ENCODE measurements at regions not wholly inside any gene's neighbourhood (a gene's known extent, or its start where the extent isn't known, plus 50 kb on each side); places are given as distances from the start of the nearest gene placed in this dataset.
"Not testable (repeated sequence)": the region's sequence is repeated elsewhere in the genome, so short reads cannot be mapped to it uniquely, and the experiment has no call there.

DNA sequence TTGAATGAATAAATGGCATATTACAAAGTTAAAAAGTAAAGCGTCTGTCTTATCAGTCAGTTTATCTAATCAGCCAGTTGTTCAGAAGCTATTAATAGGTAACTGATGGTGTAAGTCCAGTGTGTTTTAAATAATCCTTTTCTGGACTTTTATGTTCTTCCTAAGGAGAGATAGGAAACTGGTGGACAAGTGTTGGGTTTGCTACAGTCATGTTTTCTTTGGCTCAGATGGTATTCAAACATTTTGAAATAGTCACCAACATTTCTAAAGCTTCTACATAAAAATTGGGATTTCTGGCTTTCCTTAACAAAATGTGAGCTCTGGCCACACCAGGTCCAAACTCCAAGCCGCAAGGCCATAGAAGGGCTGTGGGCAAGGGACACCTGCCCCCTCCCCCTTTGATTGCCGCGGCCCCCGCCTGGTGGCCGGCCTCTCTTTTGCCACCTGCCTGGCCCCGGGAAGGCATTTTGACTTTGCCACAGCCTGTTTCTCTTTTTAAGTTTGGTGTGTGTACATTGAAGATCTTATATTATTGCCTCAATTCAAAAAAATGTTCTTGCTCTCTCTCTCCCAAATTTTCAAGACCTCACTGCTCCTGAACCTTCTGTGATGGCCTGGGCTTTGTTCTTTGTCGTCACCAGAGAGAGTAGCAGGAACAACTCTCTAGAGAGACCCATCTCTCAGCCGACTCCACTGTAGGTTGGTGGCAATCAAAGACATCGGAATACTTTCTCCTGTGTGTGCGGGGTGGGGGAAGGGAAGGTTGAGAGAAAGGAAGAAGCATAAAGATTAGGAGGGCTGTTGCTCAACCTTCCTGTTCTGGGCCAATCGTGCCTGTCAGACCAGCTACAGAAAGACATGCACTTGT, 84.0 kb upstream of the ZNF217 start:
- H3K27ac ChIP-seq (ENCODE audit: low read depth, low read length): peak overlapping the region; percentile 46
- no peak overlapping the region for H3K4me3 ChIP-seq (ENCODE audit: low read depth, low read length)
- H3K36me3 ChIP-seq (ENCODE audit: control insufficient read depth, insufficient read depth, low read length): no peaks in the 10 kb centered on the region
- H3K9ac ChIP-seq (ENCODE audit: low read depth, low read length): no peak overlapping the region
- H3K4me1 ChIP-seq (ENCODE audit: control insufficient read depth, insufficient read depth, low read length): peaks cover 27% of the 10 kb centered on the region
- H3K9me3 ChIP-seq (ENCODE audit: control insufficient read depth, insufficient read depth, low read length): no peaks in the 10 kb centered on the region
- no peaks in the 10 kb centered on the region for H3K27me3 ChIP-seq (ENCODE audit: control insufficient read depth, insufficient read depth, low read length)

DNA sequence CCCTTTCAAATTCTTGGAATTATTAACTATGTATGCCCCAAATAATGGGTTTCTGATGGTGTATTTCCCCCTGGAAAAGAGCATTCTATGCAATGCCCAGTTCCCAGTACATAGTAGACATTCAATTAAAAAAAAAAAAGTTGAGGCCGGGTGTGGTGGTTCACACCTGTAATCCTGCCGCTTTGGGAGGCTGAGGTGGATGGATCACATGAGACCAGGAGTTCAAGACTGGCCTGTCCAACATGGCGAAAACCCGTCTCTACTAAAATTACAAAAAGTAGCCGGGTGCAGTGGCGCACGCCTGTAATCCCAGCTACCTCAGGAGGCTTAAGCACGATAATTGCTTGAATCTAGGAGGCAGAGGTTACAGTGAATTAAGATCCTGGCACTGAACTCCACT, 83.3 kb upstream of the ZNF217 start:
- Histone ChIP-seq H3K4me1 (ENCODE audit: control insufficient read depth, insufficient read depth, low read length) (peaks cover 27% of the 10 kb centered on the region), H3K9me3 (ENCODE audit: control insufficient read depth, insufficient read depth, low read length) (no peaks in the 10 kb centered on the region), H3K36me3 (ENCODE audit: control insufficient read depth, insufficient read depth, low read length) (no peaks in the 10 kb centered on the region), H3K4me3 (ENCODE audit: low read depth, low read length) (no peak overlapping the region), H3K27ac (ENCODE audit: low read depth, low read length) (no peak overlapping the region), H3K27me3 (ENCODE audit: control insufficient read depth, insufficient read depth, low read length) (no peaks in the 10 kb centered on the region), H3K9ac (ENCODE audit: low read depth, low read length) (no peak overlapping the region)

DNA sequence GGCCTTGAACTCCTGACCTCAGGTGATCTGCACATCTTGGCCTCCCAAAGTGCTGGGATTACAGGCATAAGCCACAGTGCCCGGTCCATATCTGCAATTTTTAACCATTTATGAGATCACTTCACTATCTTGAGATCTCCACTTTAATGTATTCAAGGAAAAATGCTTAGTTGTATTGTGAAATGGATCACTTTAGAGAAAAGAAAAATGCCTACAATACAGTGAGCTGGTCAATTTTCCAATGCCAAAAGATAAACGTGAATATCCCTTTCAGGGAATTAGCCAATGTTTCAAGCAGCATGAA, 82.8 kb upstream of the ZNF217 start:
- H3K36me3 ChIP-seq (ENCODE audit: control insufficient read depth, insufficient read depth, low read length): no peaks in the 10 kb centered on the region

DNA sequence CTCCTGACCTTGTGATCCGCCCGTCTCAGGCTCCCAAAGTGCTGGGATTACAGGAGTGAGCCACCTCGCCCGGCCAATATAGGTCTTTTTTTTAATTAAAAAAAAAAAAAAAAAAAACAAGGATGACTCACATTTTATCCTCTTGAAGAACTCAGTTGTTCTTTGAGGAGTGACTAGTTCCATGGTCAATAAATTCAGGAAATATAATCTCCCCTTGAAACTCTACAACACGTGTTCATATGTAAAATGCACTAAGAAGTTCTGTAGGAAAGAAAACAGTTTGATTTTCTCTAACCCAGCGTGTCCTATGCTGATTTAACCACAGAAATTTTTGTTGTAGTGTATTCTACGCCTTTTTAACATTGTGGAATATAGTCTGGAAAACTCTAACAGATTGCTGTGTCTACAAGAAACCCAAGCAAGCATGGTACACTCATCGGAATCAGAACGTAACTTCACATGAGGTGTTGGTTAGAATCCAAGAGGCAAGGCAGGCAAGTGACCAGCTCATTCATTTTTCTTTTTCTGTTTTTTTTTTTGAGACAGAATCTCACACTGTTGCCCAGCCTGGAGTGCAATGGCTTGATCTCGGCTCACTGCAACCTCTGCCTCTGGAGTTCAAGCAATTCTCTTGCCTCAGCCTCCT, 79.0 kb upstream of the ZNF217 start:
- peaks cover under 1% of the 10 kb centered on the region; the same call in 1 of the 2 replicates for H3K4me1 ChIP-seq (ENCODE audit: control insufficient read depth, insufficient read depth, low read length)
- H3K27me3 ChIP-seq (ENCODE audit: control insufficient read depth, insufficient read depth, low read length): no peaks in the 10 kb centered on the region
- H3K4me3 ChIP-seq (ENCODE audit: low read depth, low read length): no peak overlapping the region
- H3K9ac ChIP-seq (ENCODE audit: low read depth, low read length): no peak overlapping the region
- no peak overlapping the region for H3K27ac ChIP-seq (ENCODE audit: low read depth, low read length)
- no peaks in the 10 kb centered on the region for H3K9me3 ChIP-seq (ENCODE audit: control insufficient read depth, insufficient read depth, low read length)
- no peaks in the 10 kb centered on the region for H3K36me3 ChIP-seq (ENCODE audit: control insufficient read depth, insufficient read depth, low read length)

More for the DNA sequence above, 82.8 kb upstream of the ZNF217 start:
- Histone ChIP-seq H3K4me1 (ENCODE audit: control insufficient read depth, insufficient read depth, low read length) (peaks cover 27% of the 10 kb centered on the region), H3K4me3 (ENCODE audit: low read depth, low read length) (no peak overlapping the region), H3K9me3 (ENCODE audit: control insufficient read depth, insufficient read depth, low read length) (no peaks in the 10 kb centered on the region), H3K9ac (ENCODE audit: low read depth, low read length) (no peak overlapping the region), H3K27ac (ENCODE audit: low read depth, low read length) (no peak overlapping the region), H3K27me3 (ENCODE audit: control insufficient read depth, insufficient read depth, low read length) (no peaks in the 10 kb centered on the region)

DNA sequence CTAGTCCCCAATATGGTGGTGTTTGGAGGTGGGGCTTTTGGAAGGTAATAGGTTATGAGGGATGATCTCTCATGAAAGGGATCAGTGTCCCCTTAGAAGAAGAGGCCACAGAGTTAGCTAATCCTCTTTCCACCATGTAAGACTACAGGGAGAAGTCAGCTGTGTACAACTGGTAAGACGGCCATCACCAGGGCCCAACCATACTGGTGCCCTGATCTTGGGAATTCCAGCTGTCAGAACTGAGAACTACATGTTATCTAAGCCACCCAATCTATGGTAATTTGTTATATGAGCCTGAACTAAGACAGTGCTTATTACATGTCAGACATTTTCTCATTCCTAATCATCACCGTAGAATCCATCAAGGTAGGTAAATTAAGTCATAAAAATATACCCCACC, 77.7 kb upstream of the ZNF217 start:
- H3K4me1 ChIP-seq (ENCODE audit: control insufficient read depth, insufficient read depth, low read length): no peaks in the 10 kb centered on the region

DNA sequence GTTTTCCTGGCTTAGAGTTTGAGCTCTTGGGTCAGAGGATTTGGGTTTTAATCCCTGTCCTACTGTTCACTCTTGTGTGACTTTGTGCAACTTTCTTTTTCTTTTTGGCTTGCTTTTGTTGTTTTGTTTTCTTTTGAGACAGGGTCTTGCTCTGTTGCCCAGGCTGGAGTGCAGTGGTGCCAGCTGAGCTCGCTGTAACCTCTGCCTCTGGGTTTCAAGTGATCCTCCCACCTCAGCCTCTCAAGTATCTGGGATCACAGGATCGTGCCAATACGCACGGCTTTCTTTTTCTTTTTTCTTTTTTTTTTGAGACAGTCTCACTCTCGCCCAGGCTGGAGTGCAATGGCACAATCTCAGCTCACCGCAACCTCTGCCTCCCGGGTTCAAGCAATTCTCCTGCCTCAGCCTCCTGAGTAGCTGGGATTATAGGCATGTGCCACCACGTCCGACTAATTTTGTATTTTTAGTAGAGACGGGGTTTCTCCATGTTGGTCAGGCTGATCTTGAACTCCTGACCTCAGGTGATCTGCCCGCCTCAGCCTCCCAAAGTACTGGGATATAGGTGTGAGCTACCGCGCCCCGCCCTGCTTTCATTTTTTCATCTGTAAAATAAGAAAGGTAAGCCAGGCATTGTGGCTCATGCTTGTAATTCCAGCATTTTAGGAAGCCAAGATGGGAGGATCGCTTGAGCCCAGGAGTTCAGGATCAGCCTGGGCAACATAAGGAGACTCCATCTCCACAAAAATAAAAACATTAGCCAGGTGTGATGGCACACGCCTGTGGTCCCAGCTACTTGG, 76.1 kb upstream of the ZNF217 start:
- H3K9me3 ChIP-seq (ENCODE audit: control insufficient read depth, insufficient read depth, low read length); H3K27ac ChIP-seq (ENCODE audit: low read depth, low read length); H3K9ac ChIP-seq (ENCODE audit: low read depth, low read length); H3K4me3 ChIP-seq (ENCODE audit: low read depth, low read length); H3K27me3 ChIP-seq (ENCODE audit: control insufficient read depth, insufficient read depth, low read length); H3K4me1 ChIP-seq (ENCODE audit: control insufficient read depth, insufficient read depth, low read length); H3K36me3 ChIP-seq (ENCODE audit: control insufficient read depth, insufficient read depth, low read length): not testable (repeated sequence)

More for the DNA sequence above, 77.7 kb upstream of the ZNF217 start:
- Histone ChIP-seq H3K27me3 (ENCODE audit: control insufficient read depth, insufficient read depth, low read length) (no peaks in the 10 kb centered on the region), H3K9me3 (ENCODE audit: control insufficient read depth, insufficient read depth, low read length) (no peaks in the 10 kb centered on the region), H3K9ac (ENCODE audit: low read depth, low read length) (no peak overlapping the region), H3K4me3 (ENCODE audit: low read depth, low read length) (no peak overlapping the region), H3K36me3 (ENCODE audit: control insufficient read depth, insufficient read depth, low read length) (no peaks in the 10 kb centered on the region), H3K27ac (ENCODE audit: low read depth, low read length) (no peak overlapping the region)

DNA sequence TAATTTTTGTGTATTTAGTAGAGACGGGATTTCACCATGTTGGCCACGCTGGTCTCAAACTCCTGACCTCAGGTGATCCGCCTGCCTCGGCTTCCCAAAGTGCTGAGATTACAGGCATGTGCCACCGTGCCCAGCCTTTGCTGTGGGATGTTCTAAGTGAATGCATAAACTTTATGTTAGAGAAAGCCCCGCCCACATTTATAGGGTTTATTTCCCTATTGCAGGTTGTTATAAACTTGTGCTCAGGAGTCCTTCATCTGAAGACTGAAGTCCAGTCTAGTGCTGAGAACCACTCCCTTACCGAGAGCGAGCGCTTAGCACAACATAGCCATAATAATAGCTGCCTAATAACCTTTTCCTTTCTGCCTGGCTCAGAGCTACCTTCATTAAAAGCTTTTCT, 75.4 kb upstream of the ZNF217 start:
- no peaks in the 10 kb centered on the region for H3K9me3 ChIP-seq (ENCODE audit: control insufficient read depth, insufficient read depth, low read length)
- no peak overlapping the region for H3K9ac ChIP-seq (ENCODE audit: low read depth, low read length)
- H3K27me3 ChIP-seq (ENCODE audit: control insufficient read depth, insufficient read depth, low read length): no peaks in the 10 kb centered on the region
- no peak overlapping the region for H3K27ac ChIP-seq (ENCODE audit: low read depth, low read length)
- H3K36me3 ChIP-seq (ENCODE audit: control insufficient read depth, insufficient read depth, low read length): no peaks in the 10 kb centered on the region
- H3K4me1 ChIP-seq (ENCODE audit: control insufficient read depth, insufficient read depth, low read length): no peaks in the 10 kb centered on the region
- H3K4me3 ChIP-seq (ENCODE audit: low read depth, low read length): no peak overlapping the region

DNA sequence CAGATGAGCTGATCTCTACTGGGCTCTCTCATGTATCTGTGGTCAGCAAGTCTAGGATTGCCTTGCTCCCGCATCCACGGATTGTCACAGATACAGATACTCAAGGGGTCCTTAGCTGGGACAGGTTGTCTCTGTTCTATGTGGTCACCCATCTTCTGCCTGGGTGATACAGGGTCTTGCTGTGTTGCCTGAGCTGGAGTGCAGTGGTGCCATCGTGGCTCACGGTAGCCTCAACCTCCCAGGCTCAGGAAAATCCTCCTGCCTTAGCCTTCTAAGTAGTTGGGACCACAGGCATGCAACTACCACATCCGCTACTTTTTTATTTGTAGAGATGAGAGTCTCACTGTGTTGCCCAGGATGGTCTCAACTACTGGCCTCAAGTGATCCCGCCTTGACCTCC, 72.5 kb upstream of the ZNF217 start:
- H3K4me3 ChIP-seq (ENCODE audit: low read depth, low read length): no peak overlapping the region
- 0 out of 2 replicates have a peak, but pooled peaks cover 1% of the 10 kb centered on the region for H3K4me1 ChIP-seq (ENCODE audit: control insufficient read depth, insufficient read depth, low read length)
- H3K27ac ChIP-seq (ENCODE audit: low read depth, low read length): no peak overlapping the region
- no peak overlapping the region for H3K9ac ChIP-seq (ENCODE audit: low read depth, low read length)
- no peaks in the 10 kb centered on the region for H3K9me3 ChIP-seq (ENCODE audit: control insufficient read depth, insufficient read depth, low read length)
- no peaks in the 10 kb centered on the region for H3K36me3 ChIP-seq (ENCODE audit: control insufficient read depth, insufficient read depth, low read length)
- no peaks in the 10 kb centered on the region for H3K27me3 ChIP-seq (ENCODE audit: control insufficient read depth, insufficient read depth, low read length)

DNA sequence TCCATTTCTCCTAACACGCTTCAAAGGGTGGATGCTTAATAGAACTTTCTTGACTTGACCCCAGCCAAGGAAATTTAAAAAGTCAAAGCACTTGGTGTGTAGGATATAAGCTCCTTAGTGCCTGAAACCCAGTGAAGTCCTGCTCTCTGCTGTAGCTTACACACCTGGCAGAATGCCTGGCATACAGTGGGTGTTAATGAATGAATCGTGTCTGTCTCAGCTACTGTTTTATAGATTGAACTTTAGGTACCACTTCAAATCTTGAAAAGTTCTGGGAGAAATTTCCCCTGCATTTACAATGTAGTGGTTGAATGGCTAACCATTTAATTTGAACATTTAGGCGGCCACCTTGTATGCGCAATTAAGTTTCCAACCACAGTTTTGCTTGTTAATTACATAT, 70.5 kb upstream of the ZNF217 start:
- peaks cover 12% of the 10 kb centered on the region for H3K4me1 ChIP-seq (ENCODE audit: control insufficient read depth, insufficient read depth, low read length)
- H3K27ac ChIP-seq (ENCODE audit: low read depth, low read length): no peak overlapping the region
- no peaks in the 10 kb centered on the region for H3K36me3 ChIP-seq (ENCODE audit: control insufficient read depth, insufficient read depth, low read length)
- H3K27me3 ChIP-seq (ENCODE audit: control insufficient read depth, insufficient read depth, low read length): no peaks in the 10 kb centered on the region
- no peak overlapping the region for H3K4me3 ChIP-seq (ENCODE audit: low read depth, low read length)
- no peaks in the 10 kb centered on the region for H3K9me3 ChIP-seq (ENCODE audit: control insufficient read depth, insufficient read depth, low read length)
- H3K9ac ChIP-seq (ENCODE audit: low read depth, low read length): no peak overlapping the region

DNA sequence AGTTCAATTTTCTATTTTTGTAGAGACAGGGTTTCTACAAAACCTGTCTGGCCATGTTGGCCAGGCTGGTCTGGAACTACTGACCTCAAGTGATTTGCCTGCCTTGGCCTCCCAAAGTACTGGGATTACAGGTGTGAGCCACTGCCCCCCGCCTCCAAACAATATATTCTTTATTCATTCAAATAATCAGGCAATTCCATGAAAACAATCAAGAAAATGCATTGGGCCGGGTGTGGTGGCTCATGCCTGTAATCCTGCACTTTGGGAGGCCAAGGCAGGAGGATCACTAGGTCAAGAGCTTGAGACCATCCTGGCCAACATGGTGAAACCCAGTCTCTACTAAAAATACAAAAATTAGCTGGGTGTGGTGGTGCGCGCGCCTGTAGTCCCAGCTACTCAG, 69.9 kb upstream of the ZNF217 start:
- not testable (repeated sequence) for H3K4me3 ChIP-seq (ENCODE audit: low read depth, low read length); H3K36me3 ChIP-seq (ENCODE audit: control insufficient read depth, insufficient read depth, low read length); H3K27me3 ChIP-seq (ENCODE audit: control insufficient read depth, insufficient read depth, low read length); H3K9ac ChIP-seq (ENCODE audit: low read depth, low read length); H3K9me3 ChIP-seq (ENCODE audit: control insufficient read depth, insufficient read depth, low read length); H3K27ac ChIP-seq (ENCODE audit: low read depth, low read length)
- peaks cover 12% of the 10 kb centered on the region for H3K4me1 ChIP-seq (ENCODE audit: control insufficient read depth, insufficient read depth, low read length)

DNA sequence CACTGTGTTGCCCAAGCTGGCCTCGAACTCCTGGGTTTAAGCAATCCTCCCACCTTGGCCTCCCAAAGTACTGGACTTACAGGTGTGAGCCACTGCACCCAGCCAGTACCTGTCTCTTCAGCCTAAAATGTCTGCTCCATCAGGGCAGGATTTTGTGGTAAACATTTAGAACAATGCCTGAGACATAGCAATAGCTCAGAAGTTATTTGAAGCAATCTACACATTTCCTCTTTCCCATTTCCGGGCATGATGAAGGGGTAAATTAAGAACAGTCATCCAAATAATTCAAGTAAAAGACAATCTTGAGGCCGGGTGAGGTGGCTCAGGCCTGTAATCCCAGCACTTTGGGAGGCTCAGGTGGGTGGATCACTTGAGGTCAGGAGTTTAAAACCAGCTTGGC, 69.0 kb upstream of the ZNF217 start:
- H3K27me3 ChIP-seq (ENCODE audit: control insufficient read depth, insufficient read depth, low read length): no peaks in the 10 kb centered on the region
- no peaks in the 10 kb centered on the region for H3K36me3 ChIP-seq (ENCODE audit: control insufficient read depth, insufficient read depth, low read length)
- H3K4me1 ChIP-seq (ENCODE audit: control insufficient read depth, insufficient read depth, low read length): peaks cover 19% of the 10 kb centered on the region
- H3K9ac ChIP-seq (ENCODE audit: low read depth, low read length): no peak overlapping the region
- no peak overlapping the region for H3K4me3 ChIP-seq (ENCODE audit: low read depth, low read length)
- H3K9me3 ChIP-seq (ENCODE audit: control insufficient read depth, insufficient read depth, low read length): no peaks in the 10 kb centered on the region
- H3K27ac ChIP-seq (ENCODE audit: low read depth, low read length): no peak overlapping the region
